GM21723 (cell line): ENCODE measurements at regions not wholly inside any gene's neighbourhood (a gene's known extent, or its start where the extent isn't known, plus 50 kb on each side); places are given as distances from the start of the nearest gene placed in this dataset.
"Not testable (repeated sequence)": the region's sequence is repeated elsewhere in the genome, so short reads cannot be mapped to it uniquely, and the experiment has no call there.

Source experiments
- ATAC-seq: cut with Tn5 transposase; IDR thresholded peaks from one replicate; pipeline ENCODE4 v1.9.1; 2021; ENCODE audit warnings: mild to moderate bottlenecking, moderate library complexity; ENCODE audit not compliant: unreplicated experiment

GRCh38 chr3:187795207-187795960 lies 50.1 kb upstream of the BCL6 start:
- no peak for ATAC-seq

- ATAC-seq, result no peak
Observed at GRCh38 chr3:187798126-187798525, 52.9 kb upstream of the BCL6 start.

- no peak for ATAC-seq
Observed at GRCh38 chr3:187798531-187799530, 53.6 kb upstream of the BCL6 start.

- ATAC-seq, result peak; percentile 53
Observed at GRCh38 chr3:187799942-187800641, 54.8 kb upstream of the BCL6 start.

- ATAC-seq, result no peak
Observed at GRCh38 chr3:187801152-187801551, 55.9 kb upstream of the BCL6 start.

- no peak for ATAC-seq
Observed at GRCh38 chr3:187802203-187802927, 57.1 kb upstream of the BCL6 start.

DNA sequence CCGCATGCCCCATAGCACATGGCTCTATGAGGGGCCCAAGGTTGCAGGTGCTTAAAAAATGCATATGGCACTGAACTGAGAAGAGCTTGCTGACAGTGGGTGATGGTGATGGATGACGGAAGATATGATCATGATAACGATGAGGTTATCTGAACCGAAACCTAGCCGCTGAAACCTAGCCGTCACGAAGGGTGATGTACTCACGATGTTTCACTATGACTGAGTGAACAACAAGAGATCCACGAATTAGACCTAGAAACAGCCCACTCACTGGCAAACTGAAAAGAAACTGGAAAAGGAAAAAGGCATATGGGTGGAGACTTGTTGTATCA lies 57.6 kb upstream of the BCL6 start:
- peak; percentile 91 for ATAC-seq

- ATAC-seq, result no peak
Observed at GRCh38 chr3:187804120-187804744, 59.0 kb upstream of the BCL6 start.

DNA sequence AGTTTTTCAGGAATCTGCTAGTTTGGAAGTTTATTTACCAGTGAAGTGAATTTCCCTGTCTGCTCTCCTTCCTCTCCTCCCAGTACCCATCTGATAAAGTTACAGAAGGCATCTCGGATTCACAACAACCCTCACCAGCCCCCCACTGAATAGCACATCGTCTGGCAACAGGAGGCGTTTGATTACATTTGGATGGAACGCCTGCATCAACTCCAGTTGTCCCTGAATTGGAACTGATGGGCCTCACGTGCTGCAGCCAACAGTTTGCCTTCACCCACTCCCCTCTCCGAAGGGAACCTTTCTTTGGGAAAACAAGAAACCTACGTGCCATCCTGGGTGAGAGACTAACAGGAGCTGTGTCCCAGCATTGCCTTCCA lies 59.5 kb upstream of the BCL6 start:
- no peak for ATAC-seq

- ATAC-seq, result no peak
Observed at GRCh38 chr3:187805774-187806173, 60.5 kb upstream of the BCL6 start.

GRCh38 chr3:187807086-187807862 lies 62.0 kb upstream of the BCL6 start:
- no peak for ATAC-seq

GRCh38 chr3:187808527-187808895 lies 63.2 kb upstream of the BCL6 start:
- ATAC-seq, result no peak

DNA sequence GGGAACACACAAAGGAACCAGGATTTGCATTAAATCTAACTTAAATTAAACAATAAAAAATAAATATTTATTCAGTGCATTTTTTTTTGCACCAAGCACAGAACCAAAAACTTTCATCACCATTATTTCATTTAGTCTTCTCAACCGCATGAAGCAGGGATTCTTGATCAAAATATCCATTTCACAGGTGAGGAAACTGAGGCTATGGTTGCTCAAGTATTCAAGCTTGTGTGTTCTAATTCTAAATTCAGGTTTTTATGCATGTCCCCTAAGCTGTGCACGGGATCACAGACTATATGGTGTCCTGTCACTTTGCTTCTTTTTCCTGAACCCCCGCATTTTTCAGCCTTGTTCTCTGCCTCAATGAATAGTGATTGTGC lies 64.3 kb upstream of the BCL6 start:
- ATAC-seq, result no peak

GRCh38 chr3:187810021-187810446 lies 64.8 kb upstream of the BCL6 start:
- ATAC-seq, result no peak

GRCh38 chr3:187811585-187812250 lies 66.5 kb upstream of the BCL6 start:
- ATAC-seq, result no peak

GRCh38 chr3:187812496-187812895 lies 67.2 kb upstream of the BCL6 start:
- no peak for ATAC-seq

DNA sequence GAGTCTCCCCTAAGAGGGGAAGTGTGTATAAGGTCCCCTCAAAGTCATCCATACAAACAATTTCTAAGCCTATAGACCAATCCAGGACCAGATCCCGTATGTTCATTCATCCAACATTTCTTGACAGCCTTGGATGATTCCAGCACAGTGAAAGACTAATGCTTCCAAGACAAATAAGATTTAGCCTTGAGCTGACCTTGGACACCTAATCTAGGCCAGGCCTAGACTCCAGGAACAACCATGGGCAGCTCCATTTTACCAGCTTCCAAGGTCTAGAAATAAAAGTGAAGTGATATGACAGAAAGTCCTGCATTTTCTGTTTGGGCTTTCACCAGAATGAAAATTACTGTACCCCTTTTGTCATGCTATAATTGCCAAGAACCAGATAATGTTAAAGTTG lies 67.9 kb upstream of the BCL6 start:
- ATAC-seq, result no peak

DNA sequence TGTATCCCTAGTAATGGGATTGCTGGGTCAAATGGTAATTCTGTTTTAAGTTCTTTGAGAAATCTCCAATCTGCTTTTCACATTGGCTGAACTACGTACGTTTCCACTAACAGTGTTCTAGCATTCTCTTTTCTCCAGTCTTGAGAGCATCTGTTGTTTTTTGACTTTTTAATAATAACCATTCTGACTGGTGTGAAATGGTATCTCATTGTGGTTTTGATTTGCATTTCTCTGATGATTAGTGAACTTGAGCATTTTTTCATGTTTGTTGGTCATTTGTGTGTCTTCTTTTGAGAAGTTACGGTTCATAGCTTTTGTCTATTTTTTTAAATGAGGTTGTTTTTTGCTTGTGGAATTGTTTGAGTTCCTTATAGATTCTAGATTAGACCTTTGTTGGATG lies 72.5 kb upstream of the BCL6 start:
- ATAC-seq, result not testable (repeated sequence)
